GM19035 (cell line): ENCODE measurements at regions not wholly inside any gene's neighbourhood (a gene's known extent, or its start where the extent isn't known, plus 50 kb on each side); places are given as distances from the start of the nearest gene placed in this dataset.

Experiments
- ATAC-seq: cut with Tn5 transposase; IDR thresholded peaks from one replicate; pipeline ENCODE4 v1.9.1; 2021; ENCODE audit not compliant: unreplicated experiment

GRCh38 chr2:151157000-151157735 lies 104.5 kb downstream of the RBM43 start:
- no peak for ATAC-seq

- ATAC-seq, result no peak
These were observed 105.2 kb downstream of the RBM43 start for GRCh38 chr2:151156431-151156830.

DNA sequence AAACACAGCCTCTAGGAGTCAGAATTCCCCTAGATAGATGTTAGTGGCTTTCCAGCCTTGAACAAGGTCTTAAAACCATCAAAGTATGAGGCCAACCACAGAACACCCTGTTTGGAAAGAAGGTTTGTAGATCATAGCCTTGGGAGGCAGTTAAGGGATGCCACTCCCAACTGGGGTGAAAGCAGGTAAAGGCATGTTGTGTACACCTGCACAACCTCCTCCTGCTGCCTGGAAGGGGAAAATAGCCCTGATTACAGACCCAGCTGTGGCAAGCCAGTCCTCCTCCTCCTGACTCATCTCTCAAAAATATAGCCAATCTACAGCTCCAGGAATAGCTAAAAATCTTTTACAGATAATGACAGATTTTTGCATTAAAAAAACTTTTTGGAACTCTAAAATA lies 108.1 kb downstream of the RBM43 start:
- no peak for ATAC-seq

- ATAC-seq, result no peak
These were observed 111.0 kb downstream of the RBM43 start for GRCh38 chr2:151150331-151151320.

DNA sequence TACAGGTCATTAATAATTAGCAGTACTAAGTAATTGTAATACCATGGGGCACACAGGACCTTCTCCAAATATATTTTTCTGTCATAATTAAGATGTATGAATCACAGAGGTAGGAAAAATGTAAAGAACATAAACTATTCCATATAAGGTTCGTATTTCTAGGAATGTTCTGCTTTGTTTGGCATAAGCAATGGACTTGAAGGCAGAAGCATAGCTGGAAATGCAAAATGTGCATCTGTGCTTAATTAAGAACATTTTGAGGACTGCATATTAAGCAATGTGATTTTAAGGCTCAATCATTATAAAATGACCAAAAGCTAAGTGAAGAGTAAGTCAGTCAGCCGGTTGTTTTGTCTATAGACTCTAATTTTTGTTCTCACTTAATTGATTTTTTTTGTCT lies 123.2 kb downstream of the RBM43 start:
- ATAC-seq, result no peak

DNA sequence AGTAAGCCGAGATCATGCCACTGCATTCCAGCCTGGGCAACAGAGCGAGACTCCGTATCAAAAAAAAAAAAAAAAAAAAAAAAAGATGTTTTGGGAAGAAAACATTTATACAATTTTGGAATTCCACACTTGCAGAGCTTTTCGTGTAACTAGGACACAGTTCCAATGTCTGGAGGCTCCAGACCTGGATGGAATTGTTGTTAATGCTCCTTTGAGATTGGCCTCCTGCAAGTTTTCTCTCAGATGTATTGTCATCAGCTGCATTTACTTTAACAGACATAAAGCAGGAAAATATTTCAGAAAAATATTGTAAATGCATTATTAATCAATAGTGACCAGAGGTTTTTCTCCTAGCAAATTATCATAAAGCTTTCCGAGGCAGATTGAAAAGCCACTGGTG lies 124.1 kb downstream of the RBM43 start:
- no peak for ATAC-seq

DNA sequence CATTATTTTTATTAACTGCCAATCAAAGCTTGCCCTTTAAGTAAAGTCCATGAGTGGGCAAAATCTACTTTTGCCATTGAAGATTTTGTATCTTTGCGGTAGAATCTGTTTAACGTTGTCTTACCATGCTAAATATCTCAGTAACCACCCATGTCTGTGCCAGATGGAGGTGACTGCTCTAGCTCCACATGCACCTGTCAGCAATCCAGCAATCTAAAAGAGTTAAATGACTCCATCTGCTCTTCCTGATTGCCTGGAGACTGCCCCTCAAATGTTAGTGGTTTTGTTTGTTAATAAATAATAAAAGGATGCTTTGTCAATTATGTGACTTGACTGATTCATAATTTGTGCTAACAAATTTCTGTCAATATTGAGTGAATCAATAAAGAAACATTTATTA lies 141.7 kb downstream of the RBM43 start:
- no peak for ATAC-seq

GRCh38 chr2:151119374-151119773 lies 142.3 kb downstream of the RBM43 start:
- no peak for ATAC-seq

DNA sequence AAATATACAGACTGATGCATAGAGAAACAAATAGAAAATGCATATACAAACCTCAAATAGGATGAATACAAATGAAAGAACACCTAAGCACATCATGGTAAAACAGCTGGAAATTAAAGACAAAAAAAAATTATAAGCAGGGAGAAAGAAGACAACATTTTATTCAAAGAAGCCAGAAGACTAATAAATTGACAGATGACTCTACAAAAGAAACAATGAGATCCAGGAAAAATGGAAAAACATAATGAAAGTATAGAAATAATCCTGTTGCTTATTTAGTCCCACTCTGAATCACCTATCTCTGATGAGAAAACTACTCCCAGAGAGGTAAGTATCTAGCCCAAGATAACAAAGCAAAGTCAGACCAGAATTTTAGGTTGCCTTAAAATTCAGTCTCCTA lies 143.4 kb downstream of the RBM43 start:
- no peak for ATAC-seq

DNA sequence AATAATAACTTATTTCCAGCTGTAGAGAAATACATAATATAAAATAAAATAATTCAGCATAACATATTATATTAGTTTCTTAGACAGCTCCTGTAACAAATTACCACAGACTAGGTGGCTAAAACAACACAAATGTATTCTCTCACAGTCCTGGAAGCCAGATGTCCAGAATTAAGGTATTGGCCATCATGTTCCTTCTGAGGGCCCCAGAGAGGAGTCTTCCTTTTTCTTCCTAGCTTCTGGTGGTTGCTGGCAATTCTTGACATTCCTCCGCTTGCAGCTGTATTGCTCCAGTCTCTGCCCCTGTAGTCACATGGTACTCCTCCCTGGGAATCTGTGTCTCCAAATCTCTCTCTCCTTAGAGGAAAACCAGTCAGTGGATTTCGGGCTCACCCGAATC lies 146.8 kb downstream of the RBM43 start:
- no peak for ATAC-seq

GRCh38 chr2:151113318-151113717 lies 148.3 kb downstream of the RBM43 start:
- ATAC-seq, result no peak

GRCh38 chr2:151111599-151112278 lies 149.9 kb downstream of the RBM43 start:
- ATAC-seq, result no peak

- no peak for ATAC-seq
These were observed 154.7 kb downstream of the RBM43 start for GRCh38 chr2:151106805-151107506.

GRCh38 chr2:151103551-151103950 lies 158.1 kb downstream of the RBM43 start:
- ATAC-seq, result no peak

DNA sequence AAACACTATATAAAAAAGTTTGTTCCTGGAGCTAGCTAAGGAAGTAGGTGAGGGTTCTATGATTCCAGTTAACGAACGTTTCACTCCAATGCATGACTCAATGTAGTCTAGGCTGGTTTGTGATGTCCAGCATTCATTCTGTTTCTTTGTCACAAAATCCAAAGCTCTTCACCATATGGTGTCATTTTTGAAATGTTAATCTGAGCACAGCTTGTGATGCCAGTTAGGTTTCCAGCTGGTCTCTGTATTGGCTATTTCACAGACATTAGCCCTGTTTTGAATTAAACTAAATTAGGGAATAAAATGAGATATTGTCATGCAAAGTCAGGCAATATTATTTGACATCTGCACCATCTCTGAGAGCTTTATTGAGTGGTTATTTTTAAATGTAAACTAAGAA lies 159.4 kb downstream of the RBM43 start:
- ATAC-seq, result no peak

DNA sequence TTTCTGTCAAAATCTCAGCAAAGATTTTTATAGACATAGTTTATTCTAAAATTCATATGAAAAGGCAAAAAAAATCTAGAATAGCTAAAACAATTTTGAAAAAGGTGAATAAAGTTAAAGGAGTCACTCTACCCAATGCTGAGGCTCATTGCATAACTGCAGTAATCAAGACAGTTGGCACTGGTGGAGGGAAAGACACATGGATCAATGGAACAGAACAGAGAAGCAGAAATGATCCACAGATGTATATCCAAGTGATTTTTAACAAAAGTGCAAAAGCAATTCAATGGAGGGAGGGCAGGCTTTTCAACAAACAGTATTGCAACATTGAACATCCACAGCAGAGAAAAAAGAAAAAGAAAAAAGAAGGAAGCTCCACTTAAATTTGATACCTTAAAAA lies 162.8 kb downstream of the RBM43 start:
- no peak for ATAC-seq

GRCh38 chr2:151097895-151098294 lies 163.8 kb downstream of the RBM43 start:
- ATAC-seq, result no peak

DNA sequence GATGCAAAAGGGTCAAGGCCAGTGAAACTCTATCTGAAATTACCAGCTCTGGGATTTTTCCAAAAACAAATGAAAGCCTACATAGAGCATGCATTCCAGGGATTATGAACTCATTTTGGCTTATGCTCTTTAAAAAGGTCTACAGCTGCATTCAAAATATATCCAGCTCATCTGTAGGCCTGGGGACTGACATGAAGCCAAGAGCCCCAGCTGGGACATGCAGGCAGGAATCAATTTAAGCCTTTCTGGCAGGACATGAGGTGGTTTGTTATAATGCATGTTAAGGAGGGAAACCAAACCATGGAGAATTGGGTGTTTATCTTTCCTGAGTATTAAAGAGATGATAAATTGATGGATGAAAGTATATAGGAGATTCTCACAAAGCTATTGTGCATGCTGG lies 164.5 kb downstream of the RBM43 start:
- ATAC-seq, result no peak

DNA sequence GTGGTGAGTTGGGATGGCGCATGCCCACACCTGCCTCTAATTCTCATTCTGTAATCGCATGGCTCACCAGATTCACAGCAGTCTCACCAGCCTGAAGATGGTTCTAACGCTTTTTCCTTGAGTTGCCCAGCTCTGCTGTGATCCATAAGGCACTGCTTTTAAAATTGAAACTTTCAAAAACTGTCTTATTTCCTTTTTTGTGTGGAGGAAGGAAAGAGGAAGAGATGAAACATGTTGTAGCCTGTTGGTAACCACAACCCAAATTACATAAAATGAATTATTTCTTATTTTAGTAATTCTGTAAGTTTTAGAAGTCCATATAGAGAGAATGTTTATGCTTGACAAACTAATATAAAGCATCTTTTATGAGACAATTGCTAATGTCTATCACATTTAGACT lies 165.4 kb downstream of the RBM43 start:
- ATAC-seq, result no peak

DNA sequence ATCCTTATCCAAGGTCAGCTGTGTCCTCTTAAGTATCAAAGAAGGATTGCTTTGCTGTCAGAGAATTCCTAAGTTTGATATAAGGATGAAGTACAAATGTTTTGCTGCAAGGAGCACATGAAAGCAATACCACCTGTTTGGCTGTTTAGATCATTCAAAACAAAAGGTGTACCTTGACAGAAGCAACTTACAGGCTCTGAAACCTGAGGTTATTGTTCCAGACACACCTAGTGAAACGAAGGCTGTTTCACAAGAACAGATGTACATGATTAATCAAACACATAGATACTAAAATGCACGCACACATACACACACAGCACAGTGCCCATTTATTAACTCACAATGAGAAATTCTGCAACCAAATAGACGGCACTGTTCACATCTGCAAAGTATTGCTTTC lies 166.2 kb downstream of the RBM43 start:
- ATAC-seq, result no peak

- ATAC-seq, result no peak
These were observed 170.1 kb downstream of the RBM43 start for GRCh38 chr2:151091583-151091982.
